CD4-positive, CD25-positive, alpha-beta regulatory T cell (primary cell): ENCODE measurements at regions not wholly inside any gene's neighbourhood (a gene's known extent, or its start where the extent isn't known, plus 50 kb on each side); places are given as distances from the start of the nearest gene placed in this dataset.
A peak's percentile ranks its signal among the peaks of the same experiment; 100 is the strongest.

Experiments used
- ATAC-seq, 2 donors: fragments of 150-1000 bp; cut with Tn5 transposase; one replicate each; pipeline ENCODE4 v1.10.0; 2021; ENCODE audit warnings: low read depth in 2 of 2, moderate number of reproducible peaks in 2 of 2, moderate library complexity in 1 of 2
- DNase-seq, 3 donors: peaks; one replicate each; pipeline versions ENCODE4 v3.0.0 to v3.0.0-alpha.2; 2012 to 2022; ENCODE audit warnings: mixed read lengths in 1 of 3
- H3K27ac ChIP-seq: one replicate; pipeline ENCODE4 v1.7.0; 2013; ENCODE audit warnings: mild to moderate bottlenecking, low read length; ENCODE audit not compliant: insufficient read depth, poor library complexity, severe bottlenecking
- H3K27me3 ChIP-seq: one replicate; pipeline ENCODE4 v1.7.0; 2013; ENCODE audit warnings: low read length; ENCODE audit not compliant: control insufficient read depth, insufficient read depth
- H3K36me3 ChIP-seq: one replicate; pipeline ENCODE4 v1.7.0; 2013; ENCODE audit warnings: mild to moderate bottlenecking, low read length, moderate library complexity; ENCODE audit not compliant: control insufficient read depth, insufficient read depth
- H3K4me1 ChIP-seq: 2 replicates; pipeline ENCODE4 v1.7.0; 2013; ENCODE audit warnings: mild to moderate bottlenecking, low read length; ENCODE audit not compliant: insufficient read depth, control insufficient read depth, poor library complexity, severe bottlenecking
- H3K4me3 ChIP-seq: one replicate; pipeline ENCODE4 v1.7.0; 2013; ENCODE audit warnings: low read depth, mild to moderate bottlenecking, low read length, moderate library complexity
- H3K9me3 ChIP-seq, 2 experiments: 1 replicate in 1 of 2; 2 replicates in 1 of 2; pipeline ENCODE4 v1.7.0; 2013; ENCODE audit warnings: low read length in 2 of 2, mild to moderate bottlenecking in 1 of 2, moderate library complexity in 1 of 2; ENCODE audit not compliant: control insufficient read depth in 2 of 2
- H3K27ac Mint-ChIP-seq, 3 donors: one replicate each; pipeline ENCODE4 v1.8.0; 2020 to 2022; ENCODE audit warnings: mild to moderate bottlenecking in 3 of 3, mixed read lengths in 3 of 3, moderate library complexity in 2 of 3
- H3K27me3 Mint-ChIP-seq: one replicate; pipeline ENCODE4 v1.8.0; 2022; ENCODE audit warnings: mild to moderate bottlenecking, mixed read lengths
- H3K36me3 Mint-ChIP-seq: one replicate; pipeline ENCODE4 v1.8.0; 2020; ENCODE audit warnings: mixed read lengths
- H3K4me1 Mint-ChIP-seq, 4 donors: one replicate each; pipeline ENCODE4 v1.8.0; 2020 to 2022; ENCODE audit warnings: mixed read lengths in 4 of 4, mild to moderate bottlenecking in 1 of 4
- H3K4me3 Mint-ChIP-seq, 4 donors: one replicate each; pipeline ENCODE4 v1.8.0; 2020 to 2022; ENCODE audit warnings: mild to moderate bottlenecking in 4 of 4, mixed read lengths in 4 of 4, moderate library complexity in 3 of 4
- H3K9me3 Mint-ChIP-seq, 7 donors: one replicate each; pipeline ENCODE4 v1.8.0; 2020 to 2022; ENCODE audit warnings: mixed read lengths in 7 of 7, mild to moderate bottlenecking in 3 of 7, moderate library complexity in 2 of 7

- peaks cover 0 to 7% (median 5%) of the 10 kb centered on the region in 7 donors for H3K9me3 Mint-ChIP-seq
- H3K4me3 Mint-ChIP-seq: no peak overlapping the region
- H3K4me1 Mint-ChIP-seq: no peaks in the 10 kb centered on the region
- H3K36me3 Mint-ChIP-seq: no peaks in the 10 kb centered on the region
- no peaks in the 10 kb centered on the region for H3K36me3 ChIP-seq
- H3K27me3 ChIP-seq: no peaks in the 10 kb centered on the region
- ATAC-seq: no peak
- H3K4me1 ChIP-seq: no peaks in the 10 kb centered on the region
- H3K9me3 ChIP-seq: no peaks in the 10 kb centered on the region
- no peak overlapping the region for H3K27ac Mint-ChIP-seq
- no peaks in the 10 kb centered on the region for H3K27me3 Mint-ChIP-seq
- H3K4me3 ChIP-seq: no peak overlapping the region
- DNase-seq: no peak
- no peak overlapping the region for H3K27ac ChIP-seq
These were observed 391.4 kb downstream of the MRPL39 start for GRCh38 chr21:25215698-25216384.

DNA sequence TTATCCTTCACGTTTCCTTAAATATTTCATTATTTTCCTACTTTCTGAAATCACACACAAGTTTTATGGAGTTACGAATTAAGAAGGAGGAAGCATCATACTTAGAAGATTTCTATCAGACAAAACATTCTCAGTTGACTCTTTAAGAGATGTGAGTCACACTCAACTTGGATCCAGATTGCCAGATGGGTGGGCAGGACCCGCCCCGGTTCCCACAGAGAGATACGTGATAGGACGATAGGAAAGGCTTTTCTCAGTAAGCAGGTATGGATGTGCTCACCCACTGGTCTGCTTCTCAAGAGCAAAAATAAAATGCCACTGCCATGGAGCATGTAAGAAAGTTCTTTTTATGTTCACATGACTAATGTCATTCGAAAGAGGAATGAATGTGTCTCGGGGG is 392.6 kb downstream of the MRPL39 start:
- Mint-ChIP-seq H3K36me3 (no peaks in the 10 kb centered on the region), H3K27me3 (no peaks in the 10 kb centered on the region), H3K4me3 (no peak overlapping the region), H3K27ac (no peak overlapping the region), H3K9me3 (peaks cover 0 to 7% (median 2%) of the 10 kb centered on the region in 7 donors), H3K4me1 (no peaks in the 10 kb centered on the region)
- H3K36me3 ChIP-seq: no peaks in the 10 kb centered on the region
- DNase-seq (no peak), ATAC-seq (no peak)
- no peaks in the 10 kb centered on the region for H3K9me3 ChIP-seq
- H3K4me3 ChIP-seq: no peak overlapping the region
- no peaks in the 10 kb centered on the region for H3K4me1 ChIP-seq
- H3K27ac ChIP-seq: no peak overlapping the region
- no peaks in the 10 kb centered on the region for H3K27me3 ChIP-seq

- Histone ChIP-seq H3K4me3 (no peak overlapping the region), H3K4me1 (no peaks in the 10 kb centered on the region), H3K27ac (no peak overlapping the region), H3K27me3 (no peaks in the 10 kb centered on the region), H3K36me3 (no peaks in the 10 kb centered on the region), H3K9me3 (no peaks in the 10 kb centered on the region)
- Mint-ChIP-seq H3K4me1 (no peaks in the 10 kb centered on the region), H3K4me3 (no peak overlapping the region), H3K27ac (no peak overlapping the region), H3K36me3 (no peaks in the 10 kb centered on the region), H3K27me3 (no peaks in the 10 kb centered on the region), H3K9me3 (peaks cover 0 to 4% (median 2%) of the 10 kb centered on the region in 7 donors)
- no peak for ATAC-seq
- DNase-seq: no peak
These were observed 407.3 kb downstream of the MRPL39 start for GRCh38 chr21:25199944-25200343.

- H3K27me3 Mint-ChIP-seq: peaks cover 5% of the 10 kb centered on the region
- H3K9me3 Mint-ChIP-seq: peaks cover 0 to 7% (median 0%) of the 10 kb centered on the region in 7 donors
- H3K4me3 Mint-ChIP-seq: no peak overlapping the region
- H3K4me1 Mint-ChIP-seq: no peaks in the 10 kb centered on the region
- Histone ChIP-seq H3K9me3 (no peaks in the 10 kb centered on the region), H3K27ac (no peak overlapping the region), H3K36me3 (no peaks in the 10 kb centered on the region), H3K27me3 (no peaks in the 10 kb centered on the region), H3K4me1 (no peaks in the 10 kb centered on the region), H3K4me3 (no peak overlapping the region)
- DNase-seq (no peak), ATAC-seq (no peak)
- no peaks in the 10 kb centered on the region for H3K36me3 Mint-ChIP-seq
- H3K27ac Mint-ChIP-seq: no peak overlapping the region
These were observed 416.1 kb downstream of the MRPL39 start for GRCh38 chr21:25191141-25191540.

GRCh38 chr21:25189497-25189896 is 417.8 kb downstream of the MRPL39 start:
- no peak overlapping the region for H3K27ac Mint-ChIP-seq
- H3K36me3 Mint-ChIP-seq: no peaks in the 10 kb centered on the region
- ATAC-seq (no peak), DNase-seq (no peak)
- H3K27me3 Mint-ChIP-seq: peaks cover 6% of the 10 kb centered on the region
- Histone ChIP-seq H3K36me3 (no peaks in the 10 kb centered on the region), H3K4me1 (no peaks in the 10 kb centered on the region), H3K27me3 (no peaks in the 10 kb centered on the region), H3K4me3 (no peak overlapping the region), H3K27ac (no peak overlapping the region), H3K9me3 (no peaks in the 10 kb centered on the region)
- no peaks in the 10 kb centered on the region for H3K4me1 Mint-ChIP-seq
- no peak overlapping the region for H3K4me3 Mint-ChIP-seq
- H3K9me3 Mint-ChIP-seq: peaks cover 0 to 5% (median 0%) of the 10 kb centered on the region in 7 donors

DNA sequence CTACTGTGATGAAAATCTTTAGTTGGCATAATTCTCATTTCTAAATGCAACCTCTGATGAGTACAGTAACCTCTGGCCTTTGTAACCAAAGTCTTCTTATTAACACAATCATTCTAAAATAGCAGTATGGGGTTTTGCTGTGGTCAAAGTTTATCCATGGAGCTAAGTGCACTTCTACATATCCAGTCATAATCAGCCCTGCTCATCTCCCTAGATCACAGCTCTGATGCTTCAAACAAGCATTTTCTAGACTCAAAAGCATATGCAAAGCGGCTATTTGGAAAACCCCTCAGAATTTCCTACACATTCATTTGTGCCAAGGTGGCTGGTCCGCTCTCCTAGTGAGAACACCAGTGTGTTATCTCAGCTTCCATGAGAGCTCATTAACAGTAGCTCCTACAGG is 418.6 kb downstream of the MRPL39 start:
- peaks cover 9% of the 10 kb centered on the region for H3K27me3 Mint-ChIP-seq
- Histone ChIP-seq H3K9me3 (no peaks in the 10 kb centered on the region), H3K4me3 (no peak overlapping the region), H3K27me3 (no peaks in the 10 kb centered on the region), H3K4me1 (no peaks in the 10 kb centered on the region), H3K36me3 (no peaks in the 10 kb centered on the region), H3K27ac (no peak overlapping the region)
- no peak overlapping the region for H3K4me3 Mint-ChIP-seq
- DNase-seq (no peak), ATAC-seq (peak in 1 of 2 donors; percentile 28)
- no peak overlapping the region for H3K27ac Mint-ChIP-seq
- H3K9me3 Mint-ChIP-seq: peaks cover 0 to 5% (median 0%) of the 10 kb centered on the region in 7 donors
- H3K4me1 Mint-ChIP-seq: no peaks in the 10 kb centered on the region
- no peaks in the 10 kb centered on the region for H3K36me3 Mint-ChIP-seq

- H3K4me1 Mint-ChIP-seq: no peaks in the 10 kb centered on the region
- Histone ChIP-seq H3K27me3 (no peaks in the 10 kb centered on the region), H3K4me3 (no peak overlapping the region), H3K27ac (no peak overlapping the region), H3K36me3 (no peaks in the 10 kb centered on the region), H3K4me1 (no peaks in the 10 kb centered on the region), H3K9me3 (no peaks in the 10 kb centered on the region)
- H3K27me3 Mint-ChIP-seq: peaks cover 9% of the 10 kb centered on the region
- no peak overlapping the region for H3K27ac Mint-ChIP-seq
- no peak overlapping the region for H3K4me3 Mint-ChIP-seq
- no peak for DNase-seq
- ATAC-seq: no peak
- peaks cover 0 to 3% (median 0%) of the 10 kb centered on the region in 7 donors for H3K9me3 Mint-ChIP-seq
- H3K36me3 Mint-ChIP-seq: no peaks in the 10 kb centered on the region
These were observed 421.0 kb downstream of the MRPL39 start for GRCh38 chr21:25186273-25186672.

- peaks cover 9% of the 10 kb centered on the region for H3K27me3 Mint-ChIP-seq
- Histone ChIP-seq H3K27ac (no peak overlapping the region), H3K4me1 (no peaks in the 10 kb centered on the region), H3K36me3 (no peaks in the 10 kb centered on the region), H3K9me3 (no peaks in the 10 kb centered on the region), H3K4me3 (no peak overlapping the region), H3K27me3 (no peaks in the 10 kb centered on the region)
- H3K36me3 Mint-ChIP-seq: no peaks in the 10 kb centered on the region
- H3K4me3 Mint-ChIP-seq: no peak overlapping the region
- DNase-seq (no peak), ATAC-seq (no peak)
- H3K27ac Mint-ChIP-seq: no peak overlapping the region
- H3K9me3 Mint-ChIP-seq: no peaks in the 10 kb centered on the region
- no peaks in the 10 kb centered on the region for H3K4me1 Mint-ChIP-seq
These were observed 423.7 kb downstream of the MRPL39 start for GRCh38 chr21:25183577-25183976.
